Transverse colon (tissue), 4 donors: ENCODE measurements at regions not wholly inside any gene's neighbourhood (a gene's known extent, or its start where the extent isn't known, plus 50 kb on each side); places are given as distances from the start of the nearest gene placed in this dataset.
A peak's percentile ranks its signal among the peaks of the same experiment; 100 is the strongest.

Source experiments
- DNase-seq: peaks from one replicate; pipeline ENCODE4 v3.0.0-alpha.2; 2019
- H3K27ac ChIP-seq, 4 donors: fragments of 200-600 bp; sonication (generic); 2 replicates each; pipeline ENCODE4 v1.5.1; 2016 to 2018; ENCODE audit warnings: inconsistent platforms in 4 of 4
- H3K27me3 ChIP-seq: fragments of 200-600 bp; sonication (generic); 2 replicates; pipeline ENCODE4 v1.5.1; 2017; ENCODE audit warnings: inconsistent platforms
- H3K36me3 ChIP-seq, 4 donors: fragments of 200-600 bp; sonication (generic); 2 replicates each; pipeline ENCODE4 v1.5.1; 2017 to 2019; ENCODE audit warnings: inconsistent platforms in 4 of 4
- H3K4me1 ChIP-seq, 4 donors: fragments of 200-600 bp; sonication (generic); 2 replicates each; pipeline ENCODE4 v1.5.1; 2017 to 2020; ENCODE audit warnings: inconsistent platforms in 4 of 4
- H3K4me3 ChIP-seq, 4 donors: fragments of 200-600 bp; sonication (generic); 1 replicate in 1 of 4; 2 replicates in 3 of 4; pipeline versions ENCODE4 v1.5.1 to v1.6.1; 2017 to 2019; ENCODE audit warnings: inconsistent platforms in 4 of 4
- H3K9me3 ChIP-seq, 2 donors: fragments of 200-600 bp; sonication (generic); 2 replicates each; pipeline ENCODE4 v1.5.1; 2017 to 2019; ENCODE audit warnings: inconsistent platforms in 2 of 2
- EP300 ChIP-seq: sonication (generic); formaldehyde crosslinking; IDR thresholded peaks from one replicate; pipeline ENCODE4 v1.6.1; 2017; ENCODE audit warnings: antibody characterized with exemption, low read depth
- POLR2A ChIP-seq: fragments of 450-650 bp; IDR thresholded peaks from one replicate; pipeline ENCODE4 v1.6.1; 2016; ENCODE audit warnings: antibody characterized with exemption, mild to moderate bottlenecking, moderate library complexity
- POLR2AphosphoS5 ChIP-seq, 3 donors: sonication (generic); formaldehyde crosslinking; IDR thresholded peaks; one replicate each; pipeline ENCODE4 v1.6.1; 2016; ENCODE audit warnings: antibody characterized with exemption in 3 of 3
- WGBS, 2 donors: methylation state at CpG; one replicate each; pipeline ENCODE4 v1.1.5; 2018; ENCODE audit warnings: low coverage in 1 of 2; 5-methylcytosine and 5-hydroxymethylcytosine counted together
- in situ Hi-C, 4 donors: fragments of 200-750 bp; cut with MboI; loops; one replicate each; pipeline versions ENCODE4 v1.15.0 to v1.15.1; 2017; ENCODE audit warnings: low sequenced_read_pairs in 3 of 4, low pct_ligation_motif_present in 1 of 4, low pct_unique_long_range_greater_than_20kb in 1 of 4
- intact Hi-C: fragments of 100-400 bp; cut with DNase I; formaldehyde crosslinking; loops from one replicate; pipeline ENCODE4 v1.15.1; 2023; ENCODE audit warnings: low total_unique reads
- TF ChIP-seq, protein P1 (sequence below), 5 experiments: fragments of 200-600 bp in 3 of 5; fragments of 450-650 bp in 2 of 5; sonication (generic) in 3 of 5; IDR thresholded peaks; 1 replicate in 2 of 5; 2 replicates in 3 of 5; pipeline ENCODE4 v1.5.1; 2016 to 2017; ENCODE audit warnings: antibody characterized with exemption in 5 of 5, inconsistent platforms in 3 of 5, mild to moderate bottlenecking in 2 of 5, moderate library complexity in 1 of 5

DNA sequence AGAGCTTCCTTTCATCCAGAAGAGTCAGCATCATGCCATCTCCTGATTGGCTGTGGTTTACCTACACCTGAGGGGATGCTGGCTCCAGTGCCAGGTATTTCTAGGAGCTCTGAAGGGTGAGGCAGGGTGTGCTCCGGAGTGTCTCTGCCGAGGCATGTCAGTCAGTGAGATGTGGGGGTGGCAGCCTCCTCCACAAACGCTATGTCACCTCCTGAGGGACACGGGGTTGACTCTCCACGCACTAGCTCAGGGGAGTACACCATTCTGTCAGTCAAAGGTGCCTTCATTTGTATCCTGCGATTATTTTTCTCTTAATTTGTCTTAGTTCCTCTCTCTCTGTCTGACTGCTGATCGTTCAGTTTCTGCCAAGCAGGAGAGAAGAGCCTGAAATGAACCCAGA is 604.5 kb downstream of the VRK1 start:
- Histone ChIP-seq H3K36me3 (no peaks in the 10 kb centered on the region), H3K27ac (peak overlapping the region; percentile 36 to 70 (median 58)), H3K9me3 (no peaks in the 10 kb centered on the region), H3K4me1 (peaks cover 0 to 20% (median 11%) of the 10 kb centered on the region in 4 donors), H3K4me3 (no peak overlapping the region), H3K27me3 (peaks cover 5% of the 10 kb centered on the region)
- TF ChIP-seq EP300 (no peak), POLR2A (no peak), POLR2AphosphoS5 (IDR thresholded peaks at IDR 0.05) (no peak)
- TF ChIP-seq, protein P1, sequence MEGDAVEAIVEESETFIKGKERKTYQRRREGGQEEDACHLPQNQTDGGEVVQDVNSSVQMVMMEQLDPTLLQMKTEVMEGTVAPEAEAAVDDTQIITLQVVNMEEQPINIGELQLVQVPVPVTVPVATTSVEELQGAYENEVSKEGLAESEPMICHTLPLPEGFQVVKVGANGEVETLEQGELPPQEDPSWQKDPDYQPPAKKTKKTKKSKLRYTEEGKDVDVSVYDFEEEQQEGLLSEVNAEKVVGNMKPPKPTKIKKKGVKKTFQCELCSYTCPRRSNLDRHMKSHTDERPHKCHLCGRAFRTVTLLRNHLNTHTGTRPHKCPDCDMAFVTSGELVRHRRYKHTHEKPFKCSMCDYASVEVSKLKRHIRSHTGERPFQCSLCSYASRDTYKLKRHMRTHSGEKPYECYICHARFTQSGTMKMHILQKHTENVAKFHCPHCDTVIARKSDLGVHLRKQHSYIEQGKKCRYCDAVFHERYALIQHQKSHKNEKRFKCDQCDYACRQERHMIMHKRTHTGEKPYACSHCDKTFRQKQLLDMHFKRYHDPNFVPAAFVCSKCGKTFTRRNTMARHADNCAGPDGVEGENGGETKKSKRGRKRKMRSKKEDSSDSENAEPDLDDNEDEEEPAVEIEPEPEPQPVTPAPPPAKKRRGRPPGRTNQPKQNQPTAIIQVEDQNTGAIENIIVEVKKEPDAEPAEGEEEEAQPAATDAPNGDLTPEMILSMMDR (IDR thresholded peaks at IDR 0.05), result no peak
- intact Hi-C loops (no loop called here), in situ Hi-C loops (no loop called here)
- 53% methylated on average over 7 of the region's 7 CpGs; no CpG with 5 or more reads in 1 of the 2 donors for WGBS, 2 donors
- DNase-seq, result no peak

DNA sequence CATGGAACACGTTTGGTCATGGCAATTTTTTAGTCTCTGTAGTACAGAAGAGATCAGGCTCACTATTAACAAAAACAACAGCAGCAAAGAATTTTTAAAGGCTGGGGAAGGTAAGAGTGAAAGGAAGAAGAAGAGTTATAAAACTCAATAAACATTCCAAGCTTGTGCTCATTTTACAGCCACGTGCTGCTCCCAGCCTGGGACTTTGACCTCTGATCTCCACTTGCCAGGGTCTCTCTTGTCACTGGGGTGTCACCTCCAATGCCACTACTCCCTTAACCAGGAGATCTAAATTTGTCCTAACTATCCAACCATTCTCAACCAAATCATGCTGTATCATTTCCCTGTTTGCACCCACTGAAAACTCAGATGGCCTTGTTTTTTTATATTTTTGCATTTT is 605.1 kb downstream of the VRK1 start:
- 0 to 16% methylated on average over 2 of the region's 2 CpGs for WGBS, 2 donors
- intact Hi-C loops, result no loop called here
- H3K9me3 ChIP-seq, result no peaks in the 10 kb centered on the region
- peak overlapping the region; percentile 36 to 70 (median 58) for H3K27ac ChIP-seq
- in situ Hi-C loops, result no loop called here
- peak; percentile 59 for DNase-seq
- H3K4me1 ChIP-seq, result peaks cover 0 to 20% (median 11%) of the 10 kb centered on the region in 4 donors
- H3K4me3 ChIP-seq, result no peak overlapping the region
- no peaks in the 10 kb centered on the region for H3K36me3 ChIP-seq
- peaks cover 9% of the 10 kb centered on the region for H3K27me3 ChIP-seq
- no peak for TF ChIP-seq POLR2AphosphoS5 (IDR thresholded peaks at IDR 0.05)
- no peak for TF ChIP-seq EP300
- TF ChIP-seq, protein P1 (IDR thresholded peaks at IDR 0.05), result no peak
- no peak for TF ChIP-seq POLR2A

DNA sequence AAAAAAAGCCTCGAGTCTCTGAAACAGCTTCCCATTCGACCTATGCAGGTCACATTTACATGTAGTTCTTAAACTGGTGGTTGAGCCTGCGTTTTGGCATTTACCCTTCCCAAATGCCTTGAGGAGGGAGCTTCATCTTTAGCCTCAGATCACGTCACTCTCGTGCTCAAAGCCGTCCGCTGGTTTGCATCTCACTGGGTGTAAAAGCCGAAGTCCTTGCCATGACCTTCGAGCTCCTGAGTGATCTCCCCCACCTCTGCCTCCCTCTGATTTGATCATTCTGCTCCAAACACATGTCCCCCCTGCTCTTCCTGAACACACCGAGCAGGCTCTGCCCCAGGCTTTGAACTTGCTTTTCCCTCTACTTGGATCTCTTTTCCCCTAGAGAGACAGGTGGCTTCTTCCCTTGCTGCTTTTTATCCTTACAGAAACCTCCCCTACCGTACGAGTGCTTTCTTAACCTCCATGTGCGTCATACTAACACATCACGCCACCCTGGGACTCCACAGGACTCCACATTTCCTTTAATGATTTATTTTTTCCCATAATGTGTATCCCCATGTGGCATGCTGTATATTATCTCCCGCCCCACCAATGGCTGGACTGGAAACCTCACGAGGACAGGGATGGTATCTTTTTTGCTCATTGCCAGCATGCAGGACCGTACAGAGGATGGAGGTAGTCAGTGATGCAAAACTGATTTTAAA is 610.7 kb downstream of the VRK1 start:
- Histone ChIP-seq H3K27ac (no peak overlapping the region), H3K4me1 (peaks cover 0 to 4% (median 2%) of the 10 kb centered on the region in 4 donors), H3K9me3 (no peaks in the 10 kb centered on the region), H3K4me3 (no peak overlapping the region), H3K36me3 (no peaks in the 10 kb centered on the region), H3K27me3 (peaks cover 62% of the 10 kb centered on the region)
- no peak for DNase-seq
- intact Hi-C loops (no loop called here), in situ Hi-C loops (no loop called here)
- 34 to 49% methylated on average over 12 to 17 of the region's 17 CpGs for WGBS, 2 donors
- no peak for TF ChIP-seq POLR2AphosphoS5 (IDR thresholded peaks at IDR 0.05)
- TF ChIP-seq, protein P1 (IDR thresholded peaks at IDR 0.05), result no peak
- no peak for TF ChIP-seq EP300
- TF ChIP-seq POLR2A, result no peak

DNA sequence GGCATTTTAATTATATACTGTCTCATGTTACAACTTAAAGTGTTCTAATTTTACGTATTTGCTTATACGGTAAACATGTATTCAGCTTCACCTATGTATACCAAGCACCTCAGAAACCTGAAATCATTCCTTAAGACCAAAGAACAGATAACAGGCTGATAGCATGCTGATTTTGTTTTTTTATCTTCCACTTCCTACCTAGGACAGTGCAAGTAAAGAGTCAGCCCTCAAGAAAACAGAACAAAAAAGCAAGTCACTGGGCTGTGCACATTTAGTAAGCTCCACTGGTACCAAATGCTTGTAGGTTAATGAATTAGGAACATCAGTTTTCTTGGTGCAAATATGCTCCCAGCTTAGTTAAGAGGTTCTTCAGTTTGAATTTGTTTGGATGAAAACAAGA is 611.3 kb downstream of the VRK1 start:
- in situ Hi-C loops (no loop called here), intact Hi-C loops (no loop called here)
- H3K36me3 ChIP-seq, result no peaks in the 10 kb centered on the region
- 53 to 54% methylated on average over 2 of the region's 2 CpGs for WGBS, 2 donors
- peaks cover 0 to 8% (median 1%) of the 10 kb centered on the region in 4 donors for H3K4me1 ChIP-seq
- no peak overlapping the region for H3K27ac ChIP-seq
- no peak for TF ChIP-seq POLR2A
- no peak for TF ChIP-seq EP300
- no peak for TF ChIP-seq POLR2AphosphoS5 (IDR thresholded peaks at IDR 0.05)
- TF ChIP-seq, protein P1 (IDR thresholded peaks at IDR 0.05), result no peak
- H3K9me3 ChIP-seq, result no peaks in the 10 kb centered on the region
- H3K4me3 ChIP-seq, result no peak overlapping the region
- H3K27me3 ChIP-seq, result peaks cover 68% of the 10 kb centered on the region
- DNase-seq, result no peak
